RWPE1 (cell line): ENCODE measurements at regions not wholly inside any gene's neighbourhood (a gene's known extent, or its start where the extent isn't known, plus 50 kb on each side); places are given as distances from the start of the nearest gene placed in this dataset.

ENCODE experiments used
- CTCF ChIA-PET: fragments of 350-600 bp; sonication (Branson Sonifier 250); formaldehyde crosslinking; extraction: SDS; loops from one replicate; lab custom pipeline; 2021; lab: Yijun Ruan, JAX
- POLR2A ChIA-PET: fragments of 400-600 bp; formaldehyde crosslinking; extraction: SDS; loops from one replicate; lab custom pipeline; 2020; ENCODE audit warnings: antibody characterized with exemption; ENCODE audit not compliant: low non-redundant PET; lab: Yijun Ruan, JAX
- DNase-seq: peaks from one replicate; pipeline ENCODE4 v3.0.0; 2012; ENCODE audit warnings: low spot score
- H3K27ac ChIP-seq: fragments of 450-650 bp; 2 replicates; pipeline ENCODE4 v1.5.1; 2017
- CTCF ChIP-seq: fragments of 450-650 bp; conservative IDR thresholded peaks from 2 replicates; pipeline ENCODE4 v1.5.1; 2017; ENCODE audit warnings: low read depth, mild to moderate bottlenecking

DNA sequence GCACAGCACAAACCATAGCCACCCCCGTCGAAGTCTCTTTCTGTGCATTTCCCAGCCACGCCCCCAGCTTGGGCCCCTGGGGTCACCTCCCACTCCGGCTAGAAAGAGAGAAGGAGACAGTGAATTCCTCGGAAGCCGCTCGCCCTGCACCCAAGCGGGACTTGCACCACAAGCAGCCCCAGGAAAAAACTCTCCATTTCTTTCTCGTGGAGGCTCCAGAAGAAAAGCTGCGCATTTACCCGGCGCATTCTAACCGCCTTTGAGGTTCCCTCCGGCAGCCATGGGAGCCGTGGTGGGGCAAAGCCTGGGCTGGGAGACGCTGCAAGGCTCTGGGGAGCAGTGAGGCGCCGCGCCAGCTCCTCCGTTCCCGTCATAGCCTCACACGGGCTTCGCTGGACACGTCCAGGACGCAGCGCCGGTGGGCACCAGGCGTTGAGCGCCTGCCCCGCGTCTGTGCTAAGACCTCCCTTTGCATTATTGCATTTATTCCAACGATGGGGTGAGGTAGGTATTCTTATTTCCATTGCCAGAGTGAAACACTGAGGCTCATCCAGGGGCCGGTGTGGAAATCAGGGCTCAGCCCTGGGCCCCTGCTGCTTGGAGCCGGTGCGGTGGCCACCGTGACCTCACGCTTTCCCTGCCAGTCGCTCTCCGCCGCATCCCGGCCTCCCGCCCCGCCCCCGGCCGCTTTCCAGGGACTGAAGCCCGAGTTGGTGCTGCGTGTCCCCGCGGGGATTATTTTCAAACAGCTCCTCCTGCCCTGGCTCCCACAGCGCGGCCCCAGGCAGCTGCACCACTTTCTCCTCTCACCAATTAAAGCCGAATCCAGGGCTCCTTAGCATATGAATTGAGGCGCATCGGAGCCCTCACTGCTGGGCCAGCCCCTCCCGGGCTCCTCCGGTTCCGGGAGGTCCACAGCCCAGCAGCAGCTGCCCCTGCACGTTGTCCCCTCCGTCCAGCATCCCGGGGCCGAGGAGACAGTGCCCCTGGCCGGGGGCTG is 148.3 kb upstream of the AFDN start:
- POLR2A ChIA-PET = no interaction called here
- TF ChIP-seq CTCF = no peak
- CTCF ChIA-PET = interaction anchor here (0.6 kb wide), 1 partner anchor 113 kb away, joined by 3 read pairs; no protein-coding TSS in a partner anchor
- no peak overlapping the region for H3K27ac ChIP-seq
- DNase-seq = no peak

DNA sequence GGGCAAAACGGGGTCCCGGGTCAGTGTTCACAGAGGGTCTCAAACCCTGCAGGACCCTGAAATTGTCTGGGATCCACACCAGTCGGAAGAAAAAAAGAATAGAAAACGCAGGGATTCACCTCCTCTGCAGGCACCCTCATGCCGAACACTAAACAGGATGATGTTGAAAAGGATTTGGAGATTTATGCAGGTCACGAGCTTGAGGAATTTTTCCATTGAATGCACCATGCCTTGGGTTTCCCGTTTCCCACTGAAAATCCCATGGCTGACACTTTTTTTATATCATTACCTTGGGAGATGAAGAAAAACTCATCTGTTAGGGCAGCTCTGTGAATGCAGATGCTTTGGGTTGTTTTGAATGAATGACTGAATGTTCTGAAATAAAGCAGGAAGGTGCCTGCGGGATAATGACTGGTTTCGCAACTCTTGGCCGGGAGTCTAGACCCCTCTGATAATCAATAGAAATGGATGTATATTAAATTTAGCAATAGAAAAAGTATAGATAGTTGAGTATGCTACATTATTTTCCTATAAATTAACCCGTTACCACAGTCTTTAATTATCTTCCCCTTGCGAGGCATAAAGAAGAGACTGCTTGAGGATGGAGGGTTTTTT is 147.5 kb upstream of the AFDN start:
- ChIA-PET CTCF (no interaction called here), POLR2A (no interaction called here)
- no peak for DNase-seq
- TF ChIP-seq CTCF = no peak
- no peak overlapping the region for H3K27ac ChIP-seq

DNA sequence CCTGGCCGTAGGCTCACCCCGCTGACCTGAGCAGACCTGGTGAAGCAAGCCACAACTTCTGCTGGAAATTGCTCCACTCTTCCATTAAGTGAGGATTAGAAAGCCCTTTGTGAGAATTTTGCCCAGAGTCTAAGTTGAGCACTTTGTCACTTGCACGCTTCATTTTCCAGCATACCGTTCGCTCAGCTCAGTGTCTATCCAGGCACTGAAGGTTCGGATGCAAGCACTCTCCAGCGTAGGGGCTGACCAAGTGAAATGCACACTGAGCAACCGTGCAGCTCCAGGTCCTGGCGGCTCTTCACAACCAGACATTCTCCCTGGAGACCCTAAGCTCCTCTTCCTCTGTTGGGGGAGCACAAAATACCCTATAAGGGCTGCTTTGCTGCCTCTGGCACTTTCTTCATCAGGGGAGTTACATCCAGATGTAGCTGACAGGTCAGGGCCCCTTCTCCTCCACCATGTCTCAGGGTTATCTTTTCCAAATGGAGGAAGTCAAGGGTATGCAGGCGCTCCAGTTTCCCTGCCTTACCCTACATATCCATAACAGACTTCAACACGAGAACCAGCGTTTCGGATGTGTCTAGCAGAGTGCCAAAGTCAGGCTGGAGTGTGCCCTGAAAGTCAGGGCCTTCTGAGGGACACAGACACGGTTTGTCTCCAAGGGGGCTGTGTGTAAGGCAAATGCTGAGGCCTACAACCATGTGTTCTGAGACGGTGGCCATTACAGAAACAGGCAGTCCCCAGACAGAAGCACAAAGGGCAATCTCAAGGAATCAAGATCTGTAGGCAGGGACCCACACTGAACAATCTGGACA is 146.7 kb upstream of the AFDN start:
- POLR2A ChIA-PET = no interaction called here
- CTCF ChIA-PET = no interaction called here
- H3K27ac ChIP-seq = no peak overlapping the region
- TF ChIP-seq CTCF = no peak
- DNase-seq = no peak

DNA sequence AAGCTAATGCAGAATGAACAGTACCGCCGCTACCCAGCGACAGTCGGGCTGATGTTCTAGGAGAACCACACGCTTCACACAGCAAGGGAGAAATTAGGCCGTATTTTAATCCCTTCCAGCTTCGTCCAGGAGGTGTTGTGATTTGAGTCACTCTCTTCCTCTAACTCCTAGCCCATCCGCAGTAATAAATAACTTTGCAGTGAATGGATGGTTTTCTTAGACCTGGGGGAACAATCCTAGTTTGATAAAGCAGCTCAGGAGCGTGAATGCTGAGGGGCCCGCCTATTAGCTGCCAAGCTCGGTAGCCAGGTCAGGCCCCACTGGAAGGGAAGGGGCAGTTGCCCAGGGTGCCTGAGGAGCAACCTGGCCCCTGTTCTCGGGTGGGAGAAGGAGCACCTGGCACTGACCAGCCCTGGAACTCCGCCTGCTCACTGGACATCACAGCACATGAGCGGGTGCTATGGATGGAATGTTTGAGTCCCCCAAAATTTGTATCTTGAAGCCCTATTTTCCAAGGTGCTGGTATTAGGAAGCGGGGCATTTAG is 146.0 kb upstream of the AFDN start:
- ChIA-PET POLR2A (no interaction called here), CTCF (no interaction called here)
- no peak overlapping the region for H3K27ac ChIP-seq
- no peak for DNase-seq
- TF ChIP-seq CTCF = no peak

DNA sequence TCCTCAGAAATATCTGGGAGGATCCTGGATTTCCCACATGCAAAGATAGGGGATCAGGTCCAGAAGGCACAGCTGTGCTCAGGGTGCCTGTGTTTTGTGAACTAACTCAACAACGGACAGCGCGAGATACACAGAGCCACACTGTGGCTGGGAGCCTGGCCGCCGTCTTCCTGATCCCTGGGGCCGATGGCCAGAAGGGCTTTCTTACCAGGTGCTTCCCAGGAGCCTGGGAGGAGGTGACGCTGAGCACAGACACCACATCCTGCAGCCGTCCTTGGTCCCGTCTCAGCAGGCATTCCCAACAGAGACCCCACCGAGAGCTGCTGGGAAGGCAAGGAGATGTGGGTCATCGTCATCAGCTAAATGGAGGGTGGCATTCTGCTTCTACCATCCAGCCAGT is 144.6 kb upstream of the AFDN start:
- POLR2A ChIA-PET = no interaction called here
- no peak for TF ChIP-seq CTCF
- DNase-seq = no peak
- CTCF ChIA-PET = interaction anchor here (0.6 kb wide), 1 partner anchor 74 kb away, joined by 4 read pairs; no protein-coding TSS in a partner anchor
- no peak overlapping the region for H3K27ac ChIP-seq

DNA sequence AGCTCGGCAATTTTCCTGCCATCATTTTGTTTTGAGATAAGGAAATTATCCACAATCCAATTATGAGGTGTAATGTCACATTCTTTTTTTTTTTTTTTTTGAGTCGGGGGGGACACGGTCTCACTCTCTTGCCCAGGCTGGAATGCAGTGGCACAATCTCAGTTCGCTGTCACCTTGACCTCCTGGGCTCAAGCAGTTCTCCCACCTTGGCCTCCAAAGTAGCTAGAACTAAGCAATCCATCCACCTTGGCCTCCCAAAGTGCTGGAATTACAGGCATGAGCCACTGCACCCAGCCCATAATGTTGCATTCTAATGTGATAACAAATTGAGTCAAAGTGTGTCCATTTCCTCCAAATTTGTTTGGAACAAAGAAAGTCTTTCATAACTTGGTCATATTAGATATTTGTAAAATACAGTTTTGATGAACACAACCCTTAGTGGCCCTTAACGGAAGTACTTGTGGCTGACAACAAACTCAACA is 144.1 kb upstream of the AFDN start:
- ChIA-PET POLR2A (no interaction called here), CTCF (interaction anchor here (0.6 kb wide), 1 partner anchor 74 kb away, joined by 4 read pairs; no protein-coding TSS in a partner anchor)
- TF ChIP-seq CTCF = no peak
- no peak overlapping the region for H3K27ac ChIP-seq
- no peak for DNase-seq
